ENCODE measurements at regions not wholly inside any gene's neighbourhood (a gene's known extent, or its start where the extent isn't known, plus 50 kb on each side); places are given as distances from the start of the nearest gene placed in this dataset.
A peak's percentile ranks its signal among the peaks of the same experiment; 100 is the strongest.

GRCh38 chr14:22338917-22339715 lies 249.9 kb downstream of the DAD1 start:
- TF ChIP-seq, protein P1, sequence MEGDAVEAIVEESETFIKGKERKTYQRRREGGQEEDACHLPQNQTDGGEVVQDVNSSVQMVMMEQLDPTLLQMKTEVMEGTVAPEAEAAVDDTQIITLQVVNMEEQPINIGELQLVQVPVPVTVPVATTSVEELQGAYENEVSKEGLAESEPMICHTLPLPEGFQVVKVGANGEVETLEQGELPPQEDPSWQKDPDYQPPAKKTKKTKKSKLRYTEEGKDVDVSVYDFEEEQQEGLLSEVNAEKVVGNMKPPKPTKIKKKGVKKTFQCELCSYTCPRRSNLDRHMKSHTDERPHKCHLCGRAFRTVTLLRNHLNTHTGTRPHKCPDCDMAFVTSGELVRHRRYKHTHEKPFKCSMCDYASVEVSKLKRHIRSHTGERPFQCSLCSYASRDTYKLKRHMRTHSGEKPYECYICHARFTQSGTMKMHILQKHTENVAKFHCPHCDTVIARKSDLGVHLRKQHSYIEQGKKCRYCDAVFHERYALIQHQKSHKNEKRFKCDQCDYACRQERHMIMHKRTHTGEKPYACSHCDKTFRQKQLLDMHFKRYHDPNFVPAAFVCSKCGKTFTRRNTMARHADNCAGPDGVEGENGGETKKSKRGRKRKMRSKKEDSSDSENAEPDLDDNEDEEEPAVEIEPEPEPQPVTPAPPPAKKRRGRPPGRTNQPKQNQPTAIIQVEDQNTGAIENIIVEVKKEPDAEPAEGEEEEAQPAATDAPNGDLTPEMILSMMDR (IDR thresholded peaks at IDR 0.05) = no peak
- TF ChIP-seq POLR2A (IDR thresholded peaks at IDR 0.05) = peak in 1 of 2 donors; percentile 25
- no peak for TF ChIP-seq EP300 (IDR thresholded peaks at IDR 0.05)
